ENCODE measurements at regions not wholly inside any gene's neighbourhood (a gene's known extent, or its start where the extent isn't known, plus 50 kb on each side); places are given as distances from the start of the nearest gene placed in this dataset.

GRCh38 chr3:176628101-176628639 lies 569.1 kb downstream of the TBL1XR1 start:
- no peak for TF ChIP-seq EZH2 (IDR thresholded peaks at IDR 0.05; ENCODE audit: insufficient read depth, poor library complexity, severe bottlenecking)
- TF ChIP-seq EZH2phosphoT487 (IDR thresholded peaks at IDR 0.05; ENCODE audit: insufficient read depth, low read depth), result no peak
